IMR-90 (cell line): ENCODE measurements at regions not wholly inside any gene's neighbourhood (a gene's known extent, or its start where the extent isn't known, plus 50 kb on each side); places are given as distances from the start of the nearest gene placed in this dataset.

ENCODE experiments used
- ATAC-seq: fragments of 200-7000 bp; cut with Tn5 transposase; 2 replicates; pipeline ENCODE4 v1.9.1; 2020; ENCODE audit warnings: low read depth, mild to moderate bottlenecking, moderate library complexity
- BruUV-seq: library from RNA; stranded (reverse); fragments of 400-500 nt; replicated peaks from 2 replicates; lab custom pipeline; 2021; lab: Mats Ljungman, UMichigan
- CTCF ChIA-PET: fragments of 300-600 bp; formaldehyde crosslinking; extraction: SDS; loops from one replicate; lab custom pipeline; 2021; ENCODE audit warnings: antibody characterized with exemption; lab: Yijun Ruan, JAX
- POLR2A ChIA-PET: fragments of 300-600 bp; sonication (Branson Sonifier 250); formaldehyde crosslinking; loops from one replicate; lab custom pipeline; 2022; ENCODE audit warnings: antibody characterized with exemption; ENCODE audit not compliant: unreplicated experiment; lab: Charles Lee
- DNase-seq: peaks from one replicate; pipeline ENCODE4 v3.0.0; 2013
- H2AFZ ChIP-seq: replicated peaks from 2 replicates; pipeline ENCODE3; 2013; ENCODE audit warnings: low read length, mild to moderate bottlenecking; ENCODE audit not compliant: poor library complexity
- H2AK5ac ChIP-seq: 2 replicates; pipeline ENCODE4 v1.6.1; 2013; ENCODE audit warnings: low read depth, low read length, inconsistent platforms
- H2AK9ac ChIP-seq: replicated peaks from 2 replicates; pipeline ENCODE3; 2013; ENCODE audit warnings: mild to moderate bottlenecking, low read depth, low read length, moderate library complexity; ENCODE audit not compliant: poor library complexity
- H2BK120ac ChIP-seq: 2 replicates; pipeline ENCODE4 v1.6.1; 2013; ENCODE audit warnings: low read depth, low read length, inconsistent platforms
- H2BK15ac ChIP-seq: 3 replicates; pipeline ENCODE4 v1.6.1; 2013; ENCODE audit warnings: low read depth, low read length, inconsistent platforms
- H2BK20ac ChIP-seq: 2 replicates; pipeline ENCODE4 v1.6.1; 2013; ENCODE audit warnings: low read depth, mild to moderate bottlenecking, inconsistent platforms, low read length, moderate library complexity
- H2BK5ac ChIP-seq: 2 replicates; pipeline ENCODE4 v1.6.1; 2013; ENCODE audit warnings: mild to moderate bottlenecking, low read depth, low read length, inconsistent platforms; ENCODE audit not compliant: poor library complexity, severe bottlenecking
- H3K14ac ChIP-seq: replicated peaks from 2 replicates; pipeline ENCODE4 v1.6.1; 2013; ENCODE audit warnings: low read depth, low read length, inconsistent platforms
- H3K18ac ChIP-seq: 2 replicates; pipeline ENCODE4 v1.6.1; 2013; ENCODE audit warnings: low read depth, low read length, control low read depth
- H3K23ac ChIP-seq: 2 replicates; pipeline ENCODE4 v1.6.1; 2013; ENCODE audit warnings: low read depth, low read length, inconsistent platforms
- H3K27ac ChIP-seq: 2 replicates; pipeline ENCODE4 v1.5.1; 2013; ENCODE audit warnings: mild to moderate bottlenecking, control low read depth, low read length; ENCODE audit not compliant: insufficient read depth
- H3K27me3 ChIP-seq: 2 replicates; pipeline ENCODE4 v1.6.1; 2013; ENCODE audit warnings: low read length; ENCODE audit not compliant: control insufficient read depth, insufficient read depth
- H3K36me3 ChIP-seq: 2 replicates; pipeline ENCODE4 v1.6.1; 2013; ENCODE audit warnings: low read length, mixed read lengths; ENCODE audit not compliant: control insufficient read depth, insufficient read depth
- H3K4ac ChIP-seq: 2 replicates; pipeline ENCODE4 v1.6.1; 2013; ENCODE audit warnings: low read depth, low read length, inconsistent platforms
- H3K4me1 ChIP-seq: 2 replicates; pipeline ENCODE4 v1.6.1; 2013; ENCODE audit warnings: low read length, mixed read lengths; ENCODE audit not compliant: control insufficient read depth, insufficient read depth
- H3K4me2 ChIP-seq: 2 replicates; pipeline ENCODE4 v1.6.1; 2013; ENCODE audit warnings: low read depth, mild to moderate bottlenecking, control low read depth, low read length, moderate library complexity
- H3K4me3 ChIP-seq: 2 replicates; pipeline ENCODE4 v1.5.1; 2013; ENCODE audit warnings: low read depth, mild to moderate bottlenecking, control low read depth, low read length, moderate library complexity; ENCODE audit not compliant: insufficient read depth
- H3K56ac ChIP-seq: 2 replicates; pipeline ENCODE4 v1.6.1; 2013; ENCODE audit warnings: low read length, inconsistent platforms; ENCODE audit not compliant: insufficient read depth; ENCODE audit errors: extremely low read depth
- H3K79me1 ChIP-seq, 2 experiments: 2 replicates each; pipeline ENCODE4 v1.6.1; 2013; ENCODE audit warnings: low read length in 2 of 2, inconsistent platforms in 1 of 2, low read depth in 1 of 2
- H3K9ac ChIP-seq: 2 replicates; pipeline ENCODE4 v1.6.1; 2013; ENCODE audit warnings: low read depth, low read length, control low read depth
- H3K9me1 ChIP-seq: 2 replicates; pipeline ENCODE4 v1.6.1; 2013; ENCODE audit warnings: low read length, inconsistent platforms; ENCODE audit not compliant: insufficient read depth
- H3K9me3 ChIP-seq: 2 replicates; pipeline ENCODE4 v1.6.1; 2013; ENCODE audit warnings: low read length; ENCODE audit not compliant: control insufficient read depth, insufficient read depth
- H4K20me1 ChIP-seq: 2 replicates; pipeline ENCODE4 v1.6.1; 2013; ENCODE audit warnings: low read length, inconsistent platforms; ENCODE audit not compliant: insufficient read depth
- H4K5ac ChIP-seq: 2 replicates; pipeline ENCODE4 v1.6.1; 2013; ENCODE audit warnings: mild to moderate bottlenecking, low read depth, low read length, control low read depth
- H4K8ac ChIP-seq, 2 experiments: 2 replicates each; pipeline ENCODE4 v1.6.1; 2013; ENCODE audit warnings: low read depth in 2 of 2, low read length in 2 of 2, control low read depth in 1 of 2, inconsistent platforms in 1 of 2
- H4K91ac ChIP-seq: 2 replicates; pipeline ENCODE4 v1.6.1; 2013; ENCODE audit warnings: low read depth, low read length, inconsistent platforms; ENCODE audit not compliant: insufficient read depth
- BHLHE40 ChIP-seq: fragments of 150-350 bp; IDR thresholded peaks from 2 replicates; pipeline ENCODE4 v1.6.1; 2016; ENCODE audit warnings: mild to moderate bottlenecking, low read depth, low read length
- CHD1 ChIP-seq: IDR thresholded peaks from 2 replicates; pipeline ENCODE4 v1.6.1; 2012; ENCODE audit warnings: low read depth, low read length, improper control_type of control experiment
- MAZ ChIP-seq: IDR thresholded peaks from 2 replicates; pipeline ENCODE4 v1.6.1; 2012; ENCODE audit warnings: low read depth, mild to moderate bottlenecking, low read length, improper control_type of control experiment, moderate library complexity, borderline replicate concordance
- POLR2A ChIP-seq: IDR thresholded peaks from 2 replicates; pipeline ENCODE4 v1.6.1; 2012; ENCODE audit warnings: mild to moderate bottlenecking, low read depth, low read length
- RAD21 ChIP-seq: IDR thresholded peaks from 2 replicates; pipeline ENCODE4 v1.6.1; 2012; ENCODE audit warnings: low read length, improper control_type of control experiment
- RCOR1 ChIP-seq: IDR thresholded peaks from 2 replicates; pipeline ENCODE4 v1.6.1; 2012; ENCODE audit warnings: mild to moderate bottlenecking, low read length, improper control_type of control experiment; ENCODE audit not compliant: insufficient replicate concordance
- RFX5 ChIP-seq: IDR thresholded peaks from 2 replicates; pipeline ENCODE4 v1.8.0; 2012; ENCODE audit warnings: low read depth, mild to moderate bottlenecking, low read length, moderate library complexity
- WGBS, 2 experiments: methylation state at CpG; one replicate each; pipeline versions ENCODE4 v1.1.5 to v1.1.7; 2013; ENCODE audit warnings: missing lambda C conversion rate in 2 of 2; ENCODE audit not compliant: insufficient read length in 1 of 2; ENCODE audit errors: extremely low coverage in 2 of 2; 5-methylcytosine and 5-hydroxymethylcytosine counted together
- dilution Hi-C: fragments of 300-500 bp; cut with HindIII; formaldehyde crosslinking; loops from one replicate; pipeline ENCODE4 v1.14.3; 2018; ENCODE audit warnings: low sequenced_read_pairs; ENCODE audit not compliant: unreplicated experiment
- in situ Hi-C: fragments of 300-500 bp; cut with MboI; formaldehyde crosslinking; loops from 3 replicates; pipeline ENCODE4 v1.14.3; 2019; ENCODE audit warnings: low sequenced_read_pairs, inconsistent platforms, mixed read lengths
- intact Hi-C: fragments of 100-400 bp; cut with micrococcal nuclease; formaldehyde crosslinking; loops from 2 replicates; pipeline ENCODE4 v1.10.0; 2022
- TF ChIP-seq, protein P1 (sequence below): fragments of 150-350 bp; IDR thresholded peaks from 2 replicates; pipeline ENCODE4 v1.6.1; 2016; ENCODE audit warnings: low read depth, mild to moderate bottlenecking, low read length, moderate library complexity, borderline replicate concordance

DNA sequence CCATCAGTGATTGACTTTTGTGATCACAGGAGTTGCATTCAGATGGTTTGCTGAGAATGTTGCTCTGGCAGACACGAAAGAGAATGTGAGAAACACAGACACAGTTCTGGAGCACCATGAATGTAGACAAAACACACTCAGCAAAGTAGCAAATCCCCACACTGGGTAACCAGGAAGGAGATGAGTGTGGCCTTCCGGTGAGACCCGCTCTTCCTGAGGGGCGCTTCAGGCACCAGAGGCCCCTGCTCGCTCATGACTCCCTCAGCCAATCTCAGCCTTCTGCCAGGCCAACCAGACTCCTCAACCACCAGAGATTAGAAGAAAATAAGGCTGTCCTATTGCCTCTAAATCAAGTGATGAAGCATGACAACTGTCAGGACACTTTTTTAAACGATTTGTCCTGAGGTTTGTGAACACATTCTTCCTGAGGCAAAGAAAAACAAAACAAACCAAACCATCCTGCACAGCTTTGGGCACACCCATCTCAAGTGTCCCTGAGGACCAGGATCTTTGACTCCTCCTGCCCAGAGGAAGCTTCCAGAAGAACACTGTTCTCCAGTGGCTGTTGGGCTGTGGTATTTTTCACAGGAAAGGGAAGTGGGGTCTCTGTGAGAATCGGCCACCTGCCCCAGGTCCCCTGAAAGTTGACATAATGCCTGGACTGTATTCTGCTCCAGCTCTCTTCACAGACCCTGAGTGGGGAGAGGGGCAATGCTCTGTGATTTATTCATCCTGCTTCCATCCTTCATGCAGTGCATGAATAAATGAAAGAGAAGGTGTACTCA lies 152.8 kb downstream of the BCL11A start:
- no peak overlapping the region for H3K23ac ChIP-seq
- no peak overlapping the region for H2AFZ ChIP-seq
- ChIA-PET CTCF (no interaction called here), POLR2A (no interaction called here)
- no peaks in the 10 kb centered on the region for H3K9me3 ChIP-seq
- intact Hi-C loops (no loop called here), in situ Hi-C loops (no loop called here), dilution Hi-C loops (no loop called here)
- no peak overlapping the region for H2AK9ac ChIP-seq
- no peak overlapping the region for H2BK120ac ChIP-seq
- no peak overlapping the region for H3K56ac ChIP-seq
- no peaks in the 10 kb centered on the region for H3K79me1 ChIP-seq
- H2BK20ac ChIP-seq: no peak overlapping the region
- no peak overlapping the region for H3K27ac ChIP-seq
- H2BK15ac ChIP-seq: no peak overlapping the region
- no peak overlapping the region for H2AK5ac ChIP-seq
- H3K4me3 ChIP-seq: no peak overlapping the region
- TF ChIP-seq CHD1 (no peak), MAZ (no peak), RFX5 (no peak), RAD21 (no peak), POLR2A (no peak), RCOR1 (no peak), BHLHE40 (no peak)
- TF ChIP-seq, protein P1, sequence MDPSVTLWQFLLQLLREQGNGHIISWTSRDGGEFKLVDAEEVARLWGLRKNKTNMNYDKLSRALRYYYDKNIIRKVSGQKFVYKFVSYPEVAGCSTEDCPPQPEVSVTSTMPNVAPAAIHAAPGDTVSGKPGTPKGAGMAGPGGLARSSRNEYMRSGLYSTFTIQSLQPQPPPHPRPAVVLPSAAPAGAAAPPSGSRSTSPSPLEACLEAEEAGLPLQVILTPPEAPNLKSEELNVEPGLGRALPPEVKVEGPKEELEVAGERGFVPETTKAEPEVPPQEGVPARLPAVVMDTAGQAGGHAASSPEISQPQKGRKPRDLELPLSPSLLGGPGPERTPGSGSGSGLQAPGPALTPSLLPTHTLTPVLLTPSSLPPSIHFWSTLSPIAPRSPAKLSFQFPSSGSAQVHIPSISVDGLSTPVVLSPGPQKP: no peak
- no peaks in the 10 kb centered on the region for H4K20me1 ChIP-seq
- H4K91ac ChIP-seq: no peak overlapping the region
- no peak overlapping the region for H4K8ac ChIP-seq
- no peak overlapping the region for H3K18ac ChIP-seq
- H3K27me3 ChIP-seq: peaks cover 2% of the 10 kb centered on the region
- H3K4ac ChIP-seq: no peak overlapping the region
- ATAC-seq (no peak), DNase-seq (no peak)
- WGBS, 2 experiments: 60% methylated on average over 1 of the region's 7 CpGs; no CpG with 5 or more reads in 1 of the 2 experiments
- H4K5ac ChIP-seq: no peak overlapping the region
- no TSS peak for BruUV-seq
- H3K36me3 ChIP-seq: no peaks in the 10 kb centered on the region
- H3K9ac ChIP-seq: no peak overlapping the region
- no peak overlapping the region for H2BK5ac ChIP-seq
- no peaks in the 10 kb centered on the region for H3K4me1 ChIP-seq
- no peak overlapping the region for H3K4me2 ChIP-seq
- no peak overlapping the region for H3K14ac ChIP-seq
- no peaks in the 10 kb centered on the region for H3K9me1 ChIP-seq
